Activated CD8-positive, alpha-beta T cell treated with anti-CD3 and anti-CD28 coated beads for 36 hours (primary cell): ENCODE measurements at regions not wholly inside any gene's neighbourhood (a gene's known extent, or its start where the extent isn't known, plus 50 kb on each side); places are given as distances from the start of the nearest gene placed in this dataset.

Experiments
- ATAC-seq: fragments of 200-7000 bp; cut with Tn5 transposase; one replicate; pipeline ENCODE4 v1.10.0; 2021; ENCODE audit warnings: mild to moderate bottlenecking, moderate library complexity
- CTCF ChIA-PET: fragments of 350-600 bp; sonication (Branson Sonifier 250); formaldehyde crosslinking; loops from one replicate; lab custom pipeline; 2021; ENCODE audit warnings: antibody characterized with exemption; lab: Charles Lee
- POLR2A ChIA-PET: fragments of 350-600 bp; sonication (Branson Sonifier 250); formaldehyde crosslinking; loops from one replicate; lab custom pipeline; 2021; ENCODE audit warnings: antibody characterized with exemption; lab: Charles Lee
- DNase-seq: peaks from one replicate; pipeline ENCODE4 v3.0.0-alpha.2; 2020
- H3K27ac Mint-ChIP-seq: one replicate; pipeline ENCODE4 v1.8.0; 2021; ENCODE audit warnings: mild to moderate bottlenecking, mixed read lengths
- H3K27me3 Mint-ChIP-seq: one replicate; pipeline ENCODE4 v1.8.0; 2021; ENCODE audit warnings: mixed read lengths
- H3K36me3 Mint-ChIP-seq: one replicate; pipeline ENCODE4 v1.8.0; 2021; ENCODE audit warnings: low read depth, mixed read lengths
- H3K4me1 Mint-ChIP-seq: one replicate; pipeline ENCODE4 v1.8.0; 2021; ENCODE audit warnings: low read depth, mixed read lengths
- H3K4me3 Mint-ChIP-seq: one replicate; pipeline ENCODE4 v1.8.0; 2021; ENCODE audit warnings: mild to moderate bottlenecking, moderate library complexity, mixed read lengths
- H3K9me3 Mint-ChIP-seq: one replicate; pipeline ENCODE4 v1.8.0; 2021; ENCODE audit warnings: mixed read lengths
- CTCF ChIP-seq: fragments of 200-600 bp; IDR thresholded peaks from one replicate; pipeline ENCODE4 v1.8.0; 2022; ENCODE audit warnings: antibody characterized with exemption, mild to moderate bottlenecking
- intact Hi-C: fragments of 100-400 bp; cut with micrococcal nuclease; formaldehyde crosslinking; loops from one replicate; pipeline ENCODE4 v1.10.0; 2022

DNA sequence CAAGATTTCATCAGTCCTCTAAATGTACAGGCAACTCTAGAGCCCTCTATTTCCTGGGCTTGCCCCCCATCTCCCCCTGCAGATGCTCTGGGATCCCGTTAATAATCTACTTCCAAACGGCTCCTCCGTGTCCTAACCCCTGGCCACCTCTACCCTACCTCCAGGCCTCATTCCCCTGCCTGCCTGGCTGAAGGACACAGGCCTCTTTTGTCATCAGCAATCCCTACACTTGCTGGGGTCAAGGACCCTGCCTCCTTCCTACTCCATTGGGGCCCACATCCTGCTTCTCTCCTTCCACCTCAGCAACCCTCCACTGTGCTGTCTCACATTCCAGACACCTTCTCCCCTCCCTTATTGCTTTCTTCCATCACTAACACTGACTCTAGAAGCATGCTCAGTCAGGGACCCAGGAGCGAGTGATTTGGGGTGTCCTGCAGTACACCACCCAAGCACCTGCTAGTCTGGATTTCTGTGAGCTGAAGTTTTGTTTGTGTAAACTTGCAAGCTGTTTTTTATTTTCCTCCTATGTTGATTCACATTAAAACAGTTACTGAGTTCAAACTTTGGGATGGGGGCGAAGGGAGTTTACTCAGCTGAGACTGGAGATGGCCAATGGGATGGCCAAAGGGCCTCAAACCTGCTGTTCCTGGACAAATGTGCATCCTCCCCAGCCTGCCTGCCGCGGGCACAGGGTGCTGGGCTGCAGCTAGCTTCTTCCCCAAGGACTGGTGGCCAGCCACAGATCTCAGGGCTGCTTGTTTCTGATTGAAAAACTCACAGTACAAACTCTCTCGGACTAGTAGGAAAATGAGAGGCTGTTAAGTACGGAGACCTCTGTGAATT, 314.7 kb downstream of the FOXO1 start:
- Mint-ChIP-seq H3K4me1 (peaks cover 11% of the 10 kb centered on the region), H3K27me3 (no peaks in the 10 kb centered on the region), H3K9me3 (no peaks in the 10 kb centered on the region), H3K27ac (no peak overlapping the region), H3K36me3 (no peaks in the 10 kb centered on the region), H3K4me3 (no peak overlapping the region)
- POLR2A ChIA-PET = no interaction called here
- TF ChIP-seq CTCF = no peak
- CTCF ChIA-PET = no interaction called here
- DNase-seq (no peak), ATAC-seq (no peak)
- intact Hi-C loops = no loop called here

DNA sequence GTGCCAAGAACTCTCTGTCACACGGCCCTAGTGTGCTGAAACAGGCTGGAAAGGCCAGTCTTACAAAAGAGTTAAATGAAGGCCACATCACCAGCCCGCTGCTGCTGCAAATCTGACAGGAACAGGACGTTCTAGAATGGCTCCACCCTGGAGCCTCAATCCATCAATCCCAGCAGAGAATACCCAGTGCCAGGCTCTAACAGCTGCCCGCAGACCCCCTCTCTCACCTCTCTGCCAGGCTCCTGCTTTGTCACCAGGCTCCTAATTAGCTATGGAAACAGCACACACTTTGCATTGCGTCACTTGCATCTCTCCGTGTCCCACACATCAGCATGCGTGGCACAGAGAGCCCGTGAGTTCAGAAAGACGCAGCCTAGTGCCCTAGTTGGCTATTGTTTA, 314.1 kb downstream of the FOXO1 start:
- no peak overlapping the region for H3K4me3 Mint-ChIP-seq
- POLR2A ChIA-PET = no interaction called here
- DNase-seq (no peak), ATAC-seq (no peak)
- no peaks in the 10 kb centered on the region for H3K9me3 Mint-ChIP-seq
- TF ChIP-seq CTCF = no peak
- H3K36me3 Mint-ChIP-seq = no peaks in the 10 kb centered on the region
- peaks cover 11% of the 10 kb centered on the region for H3K4me1 Mint-ChIP-seq
- intact Hi-C loops = no loop called here
- no peaks in the 10 kb centered on the region for H3K27me3 Mint-ChIP-seq
- CTCF ChIA-PET = interaction anchor here (0.6 kb wide), 1 partner anchor 118 kb away, joined by 3 read pairs; no protein-coding TSS in a partner anchor
- H3K27ac Mint-ChIP-seq = no peak overlapping the region

DNA sequence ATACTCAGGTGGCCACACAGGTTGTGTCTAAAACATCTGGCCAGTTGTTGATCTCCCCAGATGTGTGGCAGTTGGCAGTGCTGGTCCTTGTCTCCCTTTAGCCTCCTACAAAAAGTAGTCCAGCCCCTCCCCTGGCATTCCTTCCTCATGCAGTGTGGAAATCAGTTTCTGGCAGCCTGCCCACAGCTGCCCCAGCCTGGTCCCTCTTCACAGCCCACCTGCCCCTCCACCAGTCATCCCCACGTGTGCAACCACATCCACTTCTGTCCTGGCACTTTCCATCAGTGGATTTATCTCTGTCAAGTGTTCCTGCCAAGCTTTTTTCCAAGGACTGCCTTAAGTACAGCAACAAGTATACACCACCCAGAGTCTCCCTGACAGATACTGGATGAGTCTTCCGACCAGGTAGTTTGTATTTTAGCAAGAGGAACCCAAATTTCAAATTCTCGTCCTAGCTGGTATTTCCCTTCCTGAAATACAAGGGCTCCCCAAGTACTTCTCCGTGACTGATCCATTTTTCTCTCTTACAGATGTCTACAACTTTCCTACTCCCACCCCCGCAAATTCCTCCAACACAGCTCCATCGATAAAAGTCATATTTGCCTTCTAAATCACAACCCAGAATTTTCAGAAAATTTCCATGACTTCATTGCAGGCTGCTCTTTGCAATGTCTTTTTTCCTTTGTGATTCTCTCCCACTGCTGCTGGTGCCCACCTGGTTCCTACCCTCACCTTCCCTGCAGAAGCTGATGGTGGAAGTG, 313.5 kb downstream of the FOXO1 start:
- Mint-ChIP-seq H3K27me3 (no peaks in the 10 kb centered on the region), H3K4me3 (no peak overlapping the region), H3K27ac (no peak overlapping the region), H3K9me3 (no peaks in the 10 kb centered on the region), H3K4me1 (peaks cover 11% of the 10 kb centered on the region), H3K36me3 (no peaks in the 10 kb centered on the region)
- ATAC-seq (no peak), DNase-seq (no peak)
- TF ChIP-seq CTCF = no peak
- intact Hi-C loops = no loop called here
- ChIA-PET CTCF (interaction anchor here (0.6 kb wide), 1 partner anchor 117 kb away, joined by 3 read pairs; no protein-coding TSS in a partner anchor), POLR2A (no interaction called here)

GRCh38 chr13:40355126-40355724, 311.2 kb downstream of the FOXO1 start:
- no peak overlapping the region for H3K27ac Mint-ChIP-seq
- H3K36me3 Mint-ChIP-seq = no peaks in the 10 kb centered on the region
- H3K4me1 Mint-ChIP-seq = peaks cover 11% of the 10 kb centered on the region
- ChIA-PET CTCF (no interaction called here), POLR2A (interaction anchor here (0.5 kb wide), 1 partner anchor 101 kb away, joined by 3 read pairs; no protein-coding TSS in a partner anchor)
- DNase-seq = no peak
- H3K27me3 Mint-ChIP-seq = no peaks in the 10 kb centered on the region
- intact Hi-C loops = no loop called here
- no peak for ATAC-seq
- no peak overlapping the region for H3K4me3 Mint-ChIP-seq
- H3K9me3 Mint-ChIP-seq = no peaks in the 10 kb centered on the region
- TF ChIP-seq CTCF = no peak
